HEK293T (cell line): ENCODE measurements at regions not wholly inside any gene's neighbourhood (a gene's known extent, or its start where the extent isn't known, plus 50 kb on each side); places are given as distances from the start of the nearest gene placed in this dataset.

ENCODE experiments used
- CTCF ChIA-PET: fragments of 350-600 bp; formaldehyde crosslinking; extraction: SDS; loops from one replicate; lab custom pipeline; 2021; ENCODE audit warnings: antibody characterized with exemption, inconsistent platforms; lab: Yijun Ruan, JAX
- POLR2A ChIA-PET: fragments of 350-600 bp; formaldehyde crosslinking; extraction: SDS; loops from one replicate; lab custom pipeline; 2020; ENCODE audit warnings: antibody characterized with exemption, inconsistent platforms; lab: Yijun Ruan, JAX
- DNase-seq: peaks from one replicate; pipeline ENCODE4 v3.0.0; 2012; ENCODE audit warnings: mixed read lengths; ENCODE audit errors: extremely low spot score
- ARNT ChIP-seq: fragments of 450-650 bp; IDR thresholded peaks from 2 replicates; pipeline ENCODE4 v1.6.1; 2017; ENCODE audit warnings: mild to moderate bottlenecking
- BHLHE40 ChIP-seq: fragments of 450-650 bp; IDR thresholded peaks from 2 replicates; pipeline ENCODE4 v1.6.1; 2016; ENCODE audit warnings: mild to moderate bottlenecking, moderate library complexity, borderline replicate concordance
- CTBP1 ChIP-seq: fragments of 450-650 bp; IDR thresholded peaks from 2 replicates; pipeline ENCODE4 v1.6.1; 2016; ENCODE audit warnings: borderline replicate concordance
- ELF4 ChIP-seq: fragments of 450-650 bp; IDR thresholded peaks from 2 replicates; pipeline ENCODE4 v1.6.1; 2017; ENCODE audit warnings: antibody characterized with exemption
- FOXA1 ChIP-seq: fragments of 450-650 bp; IDR thresholded peaks from 2 replicates; pipeline ENCODE4 v1.6.1; 2016; ENCODE audit warnings: mild to moderate bottlenecking
- FOXK2 ChIP-seq: fragments of 450-650 bp; IDR thresholded peaks from 2 replicates; pipeline ENCODE4 v1.6.1; 2016; ENCODE audit warnings: mild to moderate bottlenecking
- FOXM1 ChIP-seq: fragments of 450-650 bp; IDR thresholded peaks from 2 replicates; pipeline ENCODE4 v1.6.1; 2017; ENCODE audit warnings: mild to moderate bottlenecking, borderline replicate concordance
- HDGF ChIP-seq: fragments of 450-650 bp; IDR thresholded peaks from 2 replicates; pipeline ENCODE4 v1.6.1; 2017; ENCODE audit warnings: antibody characterized with exemption, borderline replicate concordance
- L3MBTL2 ChIP-seq: fragments of 450-650 bp; conservative IDR thresholded peaks from 2 replicates; pipeline ENCODE4 v1.6.1; 2016; ENCODE audit warnings: mild to moderate bottlenecking
- LEF1 ChIP-seq: fragments of 450-650 bp; IDR thresholded peaks from 2 replicates; pipeline ENCODE4 v1.6.1; 2017; ENCODE audit warnings: mild to moderate bottlenecking, borderline replicate concordance
- NFRKB ChIP-seq: fragments of 450-650 bp; IDR thresholded peaks from 2 replicates; pipeline ENCODE4 v1.6.1; 2016; ENCODE audit warnings: mild to moderate bottlenecking, moderate library complexity
- PKNOX1 ChIP-seq: fragments of 450-650 bp; IDR thresholded peaks from 2 replicates; pipeline ENCODE4 v1.6.1; 2016
- SP1 ChIP-seq: fragments of 450-650 bp; IDR thresholded peaks from 2 replicates; pipeline ENCODE4 v1.6.1; 2017
- SUZ12 ChIP-seq: fragments of 450-650 bp; IDR thresholded peaks from 2 replicates; pipeline ENCODE4 v1.6.1; 2016; ENCODE audit warnings: mild to moderate bottlenecking
- TARDBP ChIP-seq: fragments of 450-650 bp; IDR thresholded peaks from 2 replicates; pipeline ENCODE4 v1.6.1; 2016
- ZNF384 ChIP-seq: fragments of 450-650 bp; IDR thresholded peaks from 2 replicates; pipeline ENCODE4 v1.6.1; 2016

- TF ChIP-seq SP1 (no peak), FOXK2 (no peak), L3MBTL2 (no peak), PKNOX1 (no peak), ARNT (no peak)
- no peak for DNase-seq
- CTCF ChIA-PET = no interaction called here
- POLR2A ChIA-PET = no interaction called here
These were observed 1048.3 kb downstream of the AMY1C start for GRCh38 chr1:104797982-104798381.

GRCh38 chr1:104801344-104801743, 1051.6 kb downstream of the AMY1C start:
- CTCF ChIA-PET = no interaction called here
- POLR2A ChIA-PET = no interaction called here
- TF ChIP-seq FOXK2 = no peak
- DNase-seq = no peak

- ChIA-PET CTCF (no interaction called here), POLR2A (no interaction called here)
- no peak for TF ChIP-seq NFRKB
- TF ChIP-seq BHLHE40 = no peak
- TF ChIP-seq FOXK2 = no peak
- no peak for TF ChIP-seq TARDBP
- no peak for TF ChIP-seq HDGF
- TF ChIP-seq SUZ12 = no peak
- no peak for TF ChIP-seq CTBP1
- TF ChIP-seq ZNF384 = no peak
- TF ChIP-seq ELF4 = no peak
- TF ChIP-seq FOXM1 = no peak
- TF ChIP-seq LEF1 = no peak
- no peak for DNase-seq
These were observed 1054.4 kb downstream of the AMY1C start for GRCh38 chr1:104804147-104804546.

- POLR2A ChIA-PET = no interaction called here
- TF ChIP-seq FOXA1 = no peak
- TF ChIP-seq SUZ12 = no peak
- TF ChIP-seq HDGF = no peak
- no peak for TF ChIP-seq FOXK2
- TF ChIP-seq FOXM1 = no peak
- TF ChIP-seq PKNOX1 = no peak
- TF ChIP-seq NFRKB = no peak
- TF ChIP-seq TARDBP = no peak
- TF ChIP-seq ELF4 = no peak
- TF ChIP-seq LEF1 = no peak
- no peak for TF ChIP-seq CTBP1
- no peak for DNase-seq
- CTCF ChIA-PET = no interaction called here
These were observed 1057.9 kb downstream of the AMY1C start for GRCh38 chr1:104807590-104807989.

GRCh38 chr1:104825401-104825800, 1075.7 kb downstream of the AMY1C start:
- TF ChIP-seq FOXM1 (no peak), SUZ12 (no peak), ARNT (no peak)
- no peak for DNase-seq
- CTCF ChIA-PET = no interaction called here
- POLR2A ChIA-PET = no interaction called here

- no peak for DNase-seq
- POLR2A ChIA-PET = no interaction called here
- TF ChIP-seq ZNF384 (no peak), LEF1 (no peak), BHLHE40 (no peak), FOXA1 (no peak), ELF4 (no peak), FOXK2 (no peak), PKNOX1 (no peak), L3MBTL2 (no peak), NFRKB (no peak), FOXM1 (no peak), HDGF (no peak), CTBP1 (no peak), SP1 (no peak), ARNT (no peak)
- CTCF ChIA-PET = no interaction called here
These were observed 1080.8 kb downstream of the AMY1C start for GRCh38 chr1:104830534-104830933.

GRCh38 chr1:104852151-104852550, 1102.5 kb downstream of the AMY1C start:
- ChIA-PET CTCF (no interaction called here), POLR2A (no interaction called here)
- no peak for TF ChIP-seq BHLHE40
- TF ChIP-seq L3MBTL2 = no peak
- TF ChIP-seq FOXA1 = no peak
- no peak for TF ChIP-seq LEF1
- no peak for TF ChIP-seq ARNT
- no peak for TF ChIP-seq HDGF
- no peak for DNase-seq
